GM12891 (cell line): ENCODE measurements at regions not wholly inside any gene's neighbourhood (a gene's known extent, or its start where the extent isn't known, plus 50 kb on each side); places are given as distances from the start of the nearest gene placed in this dataset.

Experiments
- DNase-seq: peaks from one replicate; pipeline ENCODE4 v3.0.0; 2011; ENCODE audit warnings: low spot score; ENCODE audit not compliant: insufficient read length
- FAIRE-seq: peaks from 2 replicates; lab custom pipeline; 2011; peaks lifted over from hg19 to GRCh38; lab: Jason Lieb, UNC
- PAX5 ChIP-seq: IDR thresholded peaks from 2 replicates; pipeline ENCODE4 v1.6.1; 2011; ENCODE audit warnings: low read length, moderate library complexity, mild to moderate bottlenecking; ENCODE audit not compliant: insufficient read depth, severe bottlenecking
- POLR2A ChIP-seq: IDR thresholded peaks from 2 replicates; pipeline ENCODE4 v1.6.1; 2011; ENCODE audit warnings: low read depth, low read length, control low read depth
- POLR2AphosphoS5 ChIP-seq: IDR thresholded peaks from 2 replicates; pipeline ENCODE4 v1.6.1; 2011; ENCODE audit warnings: low read depth, low read length, control low read depth
- POU2F2 ChIP-seq: IDR thresholded peaks from 2 replicates; pipeline ENCODE4 v1.6.1; 2011; ENCODE audit warnings: low read depth, mild to moderate bottlenecking, control low read depth, low read length, moderate library complexity
- SPI1 ChIP-seq: IDR thresholded peaks from 2 replicates; pipeline ENCODE4 v1.6.1; 2011; ENCODE audit warnings: low read depth, low read length, control low read depth
- TAF1 ChIP-seq: IDR thresholded peaks from 2 replicates; pipeline ENCODE4 v1.6.1; 2011; ENCODE audit warnings: low read depth, low read length, control low read depth

- DNase-seq (no peak), FAIRE-seq (no peak)
- no peak for TF ChIP-seq POLR2AphosphoS5
- no peak for TF ChIP-seq POLR2A
- no peak for TF ChIP-seq POU2F2
- no peak for TF ChIP-seq SPI1
- no peak for TF ChIP-seq TAF1
- TF ChIP-seq PAX5 = no peak
Measured at GRCh38 chr9:134975253-134975652, 57.5 kb upstream of the FCN1 start.

GRCh38 chr9:134976403-134976802 lies 58.7 kb upstream of the FCN1 start:
- no peak for FAIRE-seq
- TF ChIP-seq POLR2A (no peak), POLR2AphosphoS5 (no peak), TAF1 (no peak), PAX5 (no peak)
- DNase-seq = no peak

GRCh38 chr9:134978272-134978671 lies 60.6 kb upstream of the FCN1 start:
- TF ChIP-seq POLR2AphosphoS5 (no peak), POLR2A (no peak), POU2F2 (no peak), PAX5 (no peak), SPI1 (no peak), TAF1 (no peak)
- DNase-seq (no peak), FAIRE-seq (no peak)

- no peak for DNase-seq
- TF ChIP-seq PAX5 = no peak
- TF ChIP-seq POU2F2 = no peak
- TF ChIP-seq TAF1 = no peak
- TF ChIP-seq POLR2A = no peak
- FAIRE-seq = no peak
Measured at GRCh38 chr9:134980516-134980915, 62.8 kb upstream of the FCN1 start.

- DNase-seq = no peak
- no peak for FAIRE-seq
- no peak for TF ChIP-seq SPI1
- TF ChIP-seq PAX5 = no peak
- TF ChIP-seq POLR2AphosphoS5 = no peak
- TF ChIP-seq POU2F2 = no peak
- no peak for TF ChIP-seq POLR2A
- TF ChIP-seq TAF1 = no peak
Measured at GRCh38 chr9:134980991-134981390, 63.3 kb upstream of the FCN1 start.

- TF ChIP-seq POU2F2 (no peak), PAX5 (no peak), POLR2A (no peak), POLR2AphosphoS5 (no peak), SPI1 (no peak), TAF1 (no peak)
- DNase-seq (no peak), FAIRE-seq (no peak)
Measured at GRCh38 chr9:134981829-134982228, 64.1 kb upstream of the FCN1 start.

GRCh38 chr9:134982311-134982710 lies 64.6 kb upstream of the FCN1 start:
- DNase-seq = no peak
- no peak for FAIRE-seq
- no peak for TF ChIP-seq PAX5
- no peak for TF ChIP-seq TAF1
- TF ChIP-seq POU2F2 = no peak
- no peak for TF ChIP-seq POLR2AphosphoS5
- no peak for TF ChIP-seq POLR2A
- no peak for TF ChIP-seq SPI1

GRCh38 chr9:134983074-134983473 lies 65.4 kb upstream of the FCN1 start:
- TF ChIP-seq POLR2AphosphoS5 (no peak), TAF1 (no peak), SPI1 (no peak), POU2F2 (no peak), PAX5 (no peak), POLR2A (no peak)
- no peak for FAIRE-seq

GRCh38 chr9:134983506-134984371 lies 66.0 kb upstream of the FCN1 start:
- DNase-seq (no peak), FAIRE-seq (no peak)
- no peak for TF ChIP-seq POU2F2
- no peak for TF ChIP-seq POLR2A
- no peak for TF ChIP-seq POLR2AphosphoS5
- TF ChIP-seq TAF1 = no peak
- no peak for TF ChIP-seq SPI1
- no peak for TF ChIP-seq PAX5

More at GRCh38 chr9:134983074-134983473, 65.4 kb upstream of the FCN1 start:
- peak; percentile 46 for DNase-seq

GRCh38 chr9:134984372-134985265 lies 66.9 kb upstream of the FCN1 start:
- TF ChIP-seq SPI1 = no peak
- TF ChIP-seq POLR2A = no peak
- no peak for TF ChIP-seq PAX5
- no peak for TF ChIP-seq TAF1
- TF ChIP-seq POLR2AphosphoS5 = no peak
- no peak for TF ChIP-seq POU2F2
- DNase-seq (no peak), FAIRE-seq (no peak)
